ENCODE measurements at regions not wholly inside any gene's neighbourhood (a gene's known extent, or its start where the extent isn't known, plus 50 kb on each side); places are given as distances from the start of the nearest gene placed in this dataset.

GRCh38 chr20:8996817-8997512 lies 71.9 kb upstream of the PLCB4 start:
- Histone ChIP-seq H3K27me3 (ENCODE audit: control insufficient read depth in 2 of 2, insufficient read depth in 2 of 2, low read length in 2 of 2) (no peaks in the 10 kb centered on the region), H3K4me2 (ENCODE audit: insufficient read depth, low read length) (no peak overlapping the region), H4K20me1 (replicated peaks; ENCODE audit: control insufficient read depth, extremely low read depth, insufficient read depth, low read length) (no peaks in the 10 kb centered on the region), H3K4me3 (replicated peaks in 1 of 3; ENCODE audit: insufficient read depth in 1 of 3, low read depth in 1 of 3, low read length in 3 of 3) (no peak overlapping the region), H3K79me2 (ENCODE audit: control insufficient read depth, insufficient read depth, low read length) (no peaks in the 10 kb centered on the region), H3K4me1 (ENCODE audit: control insufficient read depth, extremely low read depth, insufficient read depth, low read length) (no peaks in the 10 kb centered on the region), H3K36me3 (ENCODE audit: control insufficient read depth in 2 of 2, extremely low read depth in 1 of 2, insufficient read depth in 2 of 2, low read length in 2 of 2) (no peaks in the 10 kb centered on the region), H2AFZ (ENCODE audit: low read depth, low read length) (no peak overlapping the region), H3K9ac (replicated peaks; ENCODE audit: extremely low read depth, insufficient read depth, low read length) (no peak overlapping the region), H3K27ac (ENCODE audit: insufficient read depth, low read depth, low read length) (no peak overlapping the region), H3K9me3 (replicated peaks; ENCODE audit: control insufficient read depth, insufficient read depth, low read length) (no peaks in the 10 kb centered on the region), H3K9me1 (replicated peaks; ENCODE audit: control insufficient read depth, extremely low read depth, insufficient read depth, low read length) (no peaks in the 10 kb centered on the region)
- ChIA-PET POLR2A (no interaction called here), CTCF (interaction anchor here (1.5 kb wide), 1 partner anchor 143 kb away, joined by 5 read pairs; no protein-coding TSS in a partner anchor)
- intact Hi-C loops (cut with micrococcal nuclease) (no loop called here), dilution Hi-C loops (cut with MboI; ENCODE audit: extremely low pct_ligation_motif_present, low sequenced_read_pairs) (no loop called here)
- no TSS peak for BruUV-seq (replicated peaks)
- TF ChIP-seq GATA2 (IDR thresholded peaks at IDR 0.05; ENCODE audit: insufficient read depth, insufficient read length, low read depth, low read length) (no peak), POLR2A (IDR thresholded peaks at IDR 0.05; ENCODE audit: low read depth, low read length) (no peak), MYC (IDR thresholded peaks at IDR 0.05; ENCODE audit: low read depth, low read length) (no peak), POLR2AphosphoS5 (IDR thresholded peaks at IDR 0.05; ENCODE audit: insufficient read depth, low read depth, low read length) (no peak)
- no peak for DNase-seq (ENCODE audit: low read depth, low spot score)
- FAIRE-seq = no peak

GRCh38 chr20:8997701-8998117 lies 71.2 kb upstream of the PLCB4 start:
- Histone ChIP-seq H3K27me3 (ENCODE audit: control insufficient read depth in 2 of 2, insufficient read depth in 2 of 2, low read length in 2 of 2) (no peaks in the 10 kb centered on the region), H3K4me3 (replicated peaks in 1 of 3; ENCODE audit: insufficient read depth in 1 of 3, low read depth in 1 of 3, low read length in 3 of 3) (no peak overlapping the region), H3K9me1 (replicated peaks; ENCODE audit: control insufficient read depth, extremely low read depth, insufficient read depth, low read length) (no peaks in the 10 kb centered on the region), H3K27ac (ENCODE audit: insufficient read depth, low read depth, low read length) (no peak overlapping the region), H3K4me1 (ENCODE audit: control insufficient read depth, extremely low read depth, insufficient read depth, low read length) (no peaks in the 10 kb centered on the region), H3K36me3 (ENCODE audit: control insufficient read depth in 2 of 2, extremely low read depth in 1 of 2, insufficient read depth in 2 of 2, low read length in 2 of 2) (no peaks in the 10 kb centered on the region), H3K79me2 (ENCODE audit: control insufficient read depth, insufficient read depth, low read length) (no peaks in the 10 kb centered on the region), H3K4me2 (ENCODE audit: insufficient read depth, low read length) (no peak overlapping the region), H3K9me3 (replicated peaks; ENCODE audit: control insufficient read depth, insufficient read depth, low read length) (no peaks in the 10 kb centered on the region), H2AFZ (ENCODE audit: low read depth, low read length) (no peak overlapping the region), H4K20me1 (replicated peaks; ENCODE audit: control insufficient read depth, extremely low read depth, insufficient read depth, low read length) (no peaks in the 10 kb centered on the region), H3K9ac (replicated peaks; ENCODE audit: extremely low read depth, insufficient read depth, low read length) (no peak overlapping the region)
- ChIA-PET CTCF (interaction anchor here (1.5 kb wide), 1 partner anchor 144 kb away, joined by 5 read pairs; no protein-coding TSS in a partner anchor), POLR2A (no interaction called here)
- no peak for DNase-seq (ENCODE audit: low read depth, low spot score)
- dilution Hi-C loops (cut with MboI; ENCODE audit: extremely low pct_ligation_motif_present, low sequenced_read_pairs) = no loop called here
- intact Hi-C loops (cut with micrococcal nuclease) = no loop called here
- FAIRE-seq = no peak
- BruUV-seq (replicated peaks) = no TSS peak
- TF ChIP-seq EZH2 (IDR thresholded peaks at IDR 0.05; ENCODE audit: borderline replicate concordance, low read depth, low read length, severe bottlenecking) (no peak), FOS (IDR thresholded peaks at IDR 0.05; ENCODE audit: borderline replicate concordance, insufficient read depth, low read length) (no peak)
